Natural killer cell (primary cell): ENCODE measurements at regions not wholly inside any gene's neighbourhood (a gene's known extent, or its start where the extent isn't known, plus 50 kb on each side); places are given as distances from the start of the nearest gene placed in this dataset.

Experiments
- ATAC-seq, 3 donors: fragments of 150-1000 bp in 2 of 3; fragments of 200-7000 bp in 1 of 3; cut with Tn5 transposase; 1 replicate in 1 of 3; 2 replicates in 2 of 3; pipeline ENCODE4 v1.10.0; 2021; ENCODE audit warnings: mild to moderate bottlenecking in 2 of 3, moderate library complexity in 2 of 3
- DNase-seq, 2 donors: peaks; one replicate each; pipeline versions ENCODE4 v3.0.0 to v3.0.0-alpha.2; 2013 to 2021; ENCODE audit warnings: mixed read lengths in 1 of 2
- H3K27ac ChIP-seq: one replicate; pipeline ENCODE4 v1.5.1; 2013; ENCODE audit warnings: mild to moderate bottlenecking, low read length
- H3K27me3 ChIP-seq: one replicate; pipeline ENCODE4 v1.6.1; 2013; ENCODE audit warnings: low read length; ENCODE audit not compliant: control insufficient read depth, insufficient read depth
- H3K36me3 ChIP-seq: one replicate; pipeline ENCODE4 v1.6.1; 2013; ENCODE audit warnings: low read length; ENCODE audit not compliant: control insufficient read depth, insufficient read depth
- H3K4me1 ChIP-seq: one replicate; pipeline ENCODE4 v1.6.1; 2013; ENCODE audit warnings: low read length; ENCODE audit not compliant: control insufficient read depth, insufficient read depth
- H3K4me3 ChIP-seq: one replicate; pipeline ENCODE4 v1.5.1; 2013; ENCODE audit warnings: low read length
- H3K9me3 ChIP-seq: one replicate; pipeline ENCODE4 v1.6.1; 2013; ENCODE audit warnings: low read length; ENCODE audit not compliant: control insufficient read depth, insufficient read depth
- H3K27ac Mint-ChIP-seq, 2 donors: one replicate each; pipeline ENCODE4 v1.8.0; 2022; ENCODE audit warnings: mild to moderate bottlenecking in 2 of 2, mixed read lengths in 2 of 2, moderate library complexity in 1 of 2
- H3K27me3 Mint-ChIP-seq, 2 donors: one replicate each; pipeline ENCODE4 v1.8.0; 2022; ENCODE audit warnings: low read depth in 2 of 2, mixed read lengths in 2 of 2
- H3K36me3 Mint-ChIP-seq: one replicate; pipeline ENCODE4 v1.8.0; 2022; ENCODE audit warnings: mixed read lengths
- H3K4me1 Mint-ChIP-seq, 2 donors: one replicate each; pipeline ENCODE4 v1.8.0; 2022; ENCODE audit warnings: mixed read lengths in 2 of 2
- H3K4me3 Mint-ChIP-seq: one replicate; pipeline ENCODE4 v1.8.0; 2022; ENCODE audit warnings: mild to moderate bottlenecking, moderate library complexity, mixed read lengths
- H3K9me3 Mint-ChIP-seq, 2 donors: one replicate each; pipeline ENCODE4 v1.8.0; 2022; ENCODE audit warnings: mixed read lengths in 2 of 2
- WGBS: methylation state at CpG from one replicate; pipeline ENCODE4 v1.1.7; 2013; ENCODE audit warnings: missing lambda C conversion rate; ENCODE audit not compliant: insufficient coverage; 5-methylcytosine and 5-hydroxymethylcytosine counted together
- intact Hi-C: fragments of 100-400 bp; cut with micrococcal nuclease; formaldehyde crosslinking; loops from one replicate; pipeline ENCODE4 v1.14.2; 2022
- TF ChIP-seq, protein P1 (sequence below): fragments of 200-600 bp; IDR thresholded peaks from one replicate; pipeline ENCODE4 v1.8.0; 2022; ENCODE audit warnings: antibody characterized with exemption

- H3K27ac ChIP-seq: no peak overlapping the region
- no peak for DNase-seq
- Mint-ChIP-seq H3K36me3 (no peaks in the 10 kb centered on the region), H3K4me3 (no peak overlapping the region), H3K9me3 (peaks cover 3% of the 10 kb centered on the region in 2 donors), H3K27me3 (peaks cover 0 to 5% of the 10 kb centered on the region in 2 donors), H3K4me1 (no peaks in the 10 kb centered on the region), H3K27ac (no peak overlapping the region)
- TF ChIP-seq, protein P1, sequence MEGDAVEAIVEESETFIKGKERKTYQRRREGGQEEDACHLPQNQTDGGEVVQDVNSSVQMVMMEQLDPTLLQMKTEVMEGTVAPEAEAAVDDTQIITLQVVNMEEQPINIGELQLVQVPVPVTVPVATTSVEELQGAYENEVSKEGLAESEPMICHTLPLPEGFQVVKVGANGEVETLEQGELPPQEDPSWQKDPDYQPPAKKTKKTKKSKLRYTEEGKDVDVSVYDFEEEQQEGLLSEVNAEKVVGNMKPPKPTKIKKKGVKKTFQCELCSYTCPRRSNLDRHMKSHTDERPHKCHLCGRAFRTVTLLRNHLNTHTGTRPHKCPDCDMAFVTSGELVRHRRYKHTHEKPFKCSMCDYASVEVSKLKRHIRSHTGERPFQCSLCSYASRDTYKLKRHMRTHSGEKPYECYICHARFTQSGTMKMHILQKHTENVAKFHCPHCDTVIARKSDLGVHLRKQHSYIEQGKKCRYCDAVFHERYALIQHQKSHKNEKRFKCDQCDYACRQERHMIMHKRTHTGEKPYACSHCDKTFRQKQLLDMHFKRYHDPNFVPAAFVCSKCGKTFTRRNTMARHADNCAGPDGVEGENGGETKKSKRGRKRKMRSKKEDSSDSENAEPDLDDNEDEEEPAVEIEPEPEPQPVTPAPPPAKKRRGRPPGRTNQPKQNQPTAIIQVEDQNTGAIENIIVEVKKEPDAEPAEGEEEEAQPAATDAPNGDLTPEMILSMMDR: no peak
- no peak overlapping the region for H3K4me3 ChIP-seq
- intact Hi-C loops: no loop called here
- 78% methylated on average over 2 of the region's 3 CpGs for WGBS
- H3K27me3 ChIP-seq: no peaks in the 10 kb centered on the region
- no peak for ATAC-seq
- no peaks in the 10 kb centered on the region for H3K9me3 ChIP-seq
- H3K36me3 ChIP-seq: no peaks in the 10 kb centered on the region
- no peaks in the 10 kb centered on the region for H3K4me1 ChIP-seq
Measured at GRCh38 chr1:208562151-208562960, 318.2 kb upstream of the PLXNA2 start.

DNA sequence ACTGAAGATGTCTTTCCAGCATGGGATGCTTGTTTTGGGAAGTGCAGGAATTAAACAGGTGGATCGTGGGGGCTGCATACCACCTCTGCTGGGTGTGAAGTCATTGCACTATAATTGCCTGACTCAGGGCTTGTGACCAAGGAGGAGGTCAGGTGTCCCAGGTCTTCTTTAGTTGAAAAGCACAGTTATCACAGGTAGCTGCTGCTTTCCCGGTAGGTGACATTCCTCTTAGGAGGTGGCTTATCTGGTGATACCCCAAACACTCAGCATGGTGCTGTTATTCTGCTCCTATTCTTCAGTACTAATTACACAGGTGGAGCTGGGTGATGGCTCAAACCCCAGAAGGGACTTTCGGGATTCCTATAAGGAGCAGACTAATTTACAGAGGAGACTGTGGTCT lies 320.3 kb upstream of the PLXNA2 start:
- Histone ChIP-seq H3K36me3 (no peaks in the 10 kb centered on the region), H3K27me3 (no peaks in the 10 kb centered on the region), H3K4me1 (no peaks in the 10 kb centered on the region), H3K4me3 (no peak overlapping the region), H3K9me3 (no peaks in the 10 kb centered on the region), H3K27ac (no peak overlapping the region)
- WGBS: 92% methylated on average over 3 of the region's 3 CpGs
- no peak for DNase-seq
- ATAC-seq: no peak
- peaks cover 0 to 5% of the 10 kb centered on the region in 2 donors for H3K9me3 Mint-ChIP-seq
- H3K4me1 Mint-ChIP-seq: no peaks in the 10 kb centered on the region
- TF ChIP-seq, protein P1: no peak
- no peak overlapping the region for H3K4me3 Mint-ChIP-seq
- no peak overlapping the region for H3K27ac Mint-ChIP-seq
- intact Hi-C loops: no loop called here
- peaks cover 2% of the 10 kb centered on the region in 2 donors for H3K27me3 Mint-ChIP-seq
- H3K36me3 Mint-ChIP-seq: no peaks in the 10 kb centered on the region

- WGBS: 92% methylated on average over 6 of the region's 6 CpGs
- intact Hi-C loops: no loop called here
- TF ChIP-seq, protein P1: no peak
Measured at GRCh38 chr1:208565756-208566440, 321.7 kb upstream of the PLXNA2 start.

More at GRCh38 chr1:208565756-208566440, 321.7 kb upstream of the PLXNA2 start:
- Histone ChIP-seq H3K27ac (no peak overlapping the region), H3K9me3 (no peaks in the 10 kb centered on the region), H3K36me3 (no peaks in the 10 kb centered on the region), H3K4me3 (no peak overlapping the region), H3K27me3 (no peaks in the 10 kb centered on the region), H3K4me1 (no peaks in the 10 kb centered on the region)
- Mint-ChIP-seq H3K36me3 (no peaks in the 10 kb centered on the region), H3K4me1 (no peaks in the 10 kb centered on the region), H3K27me3 (peaks cover 2 to 9% of the 10 kb centered on the region in 2 donors), H3K27ac (no peak overlapping the region), H3K9me3 (peaks cover 0 to 5% of the 10 kb centered on the region in 2 donors), H3K4me3 (no peak overlapping the region)
- DNase-seq: no peak
- ATAC-seq: no peak
